ENCODE measurements at regions not wholly inside any gene's neighbourhood (a gene's known extent, or its start where the extent isn't known, plus 50 kb on each side); places are given as distances from the start of the nearest gene placed in this dataset.

- Histone ChIP-seq H4K20me1 (replicated peaks; ENCODE audit: control insufficient read depth, insufficient read depth, low read length) (no peaks in the 10 kb centered on the region), H3K4me2 (ENCODE audit: insufficient read depth, low read length) (no peak overlapping the region), H3K4me1 (replicated peaks in 1 of 2; ENCODE audit: control insufficient read depth in 2 of 2, insufficient read depth in 2 of 2, low read length in 2 of 2) (no peaks in the 10 kb centered on the region), H3K9ac (ENCODE audit: insufficient read depth in 1 of 2, low read depth in 2 of 2, low read length in 2 of 2) (no peak overlapping the region), H3K4me3 (no peak overlapping the region), H3K9me3 (replicated peaks; ENCODE audit: control insufficient read depth, insufficient read depth, low read depth, low read length) (no peaks in the 10 kb centered on the region), H3K27ac (ENCODE audit: extremely low read depth, low read depth, low read length) (no peak overlapping the region), H3K27me3 (ENCODE audit: control insufficient read depth in 2 of 2, insufficient read depth in 2 of 2, low read length in 2 of 2) (no peaks in the 10 kb centered on the region), H3K9me1 (ENCODE audit: control insufficient read depth, insufficient read depth, low read length) (no peaks in the 10 kb centered on the region), H3K36me3 (ENCODE audit: control insufficient read depth, insufficient read depth, low read length) (no peaks in the 10 kb centered on the region), H2AFZ (ENCODE audit: low read depth, low read length) (no peak overlapping the region), H3K79me2 (ENCODE audit: control insufficient read depth, insufficient read depth, low read length) (no peaks in the 10 kb centered on the region)
- BruUV-seq (replicated peaks) = no TSS peak
- 0% methylated on average over 3 of the region's 3 CpGs for WGBS (ENCODE audit: insufficient coverage, low coverage, missing lambda C conversion rate)
- FAIRE-seq (no peak), ATAC-seq (no peak), DNase-seq (ENCODE audit: extremely low read depth in 1 of 4, low spot score in 3 of 4) (no peak)
- intact Hi-C loops (cut with micrococcal nuclease) (no loop called here), in situ Hi-C loops (cut with MboI) (no loop called here)
- ChIA-PET POLR2A (interaction anchor here (0.6 kb wide), 2 partner anchors 10 to 144 kb away, joined by 3 read pairs; no protein-coding TSS in a partner anchor), CTCF (ENCODE audit: low intra/inter-chr PET ratio) (no interaction called here)
- TF ChIP-seq ZNF184 (CRISPR knock-in tag; IDR thresholded peaks at IDR 0.05) = no peak
- TF ChIP-seq ZNF778 (CRISPR knock-in tag; IDR thresholded peaks at IDR 0.05) = no peak
- no peak for TF ChIP-seq MXD1 (CRISPR knock-in tag; IDR thresholded peaks at IDR 0.05; ENCODE audit: borderline replicate concordance, poor library complexity, severe bottlenecking)
- TF ChIP-seq TSC22D4 (tag; IDR thresholded peaks at IDR 0.05) = no peak
- TF ChIP-seq POLR2AphosphoS2 (IDR thresholded peaks at IDR 0.05; ENCODE audit: low read length) = no peak
- TF ChIP-seq ZNF444 (CRISPR knock-in tag; IDR thresholded peaks at IDR 0.05) = no peak
- no peak for TF ChIP-seq RBM34 (IDR thresholded peaks at IDR 0.05; ENCODE audit: borderline replicate concordance, insufficient read depth, low read length)
- TF ChIP-seq CCNT2 (IDR thresholded peaks at IDR 0.05; ENCODE audit: borderline replicate concordance, extremely low read depth, insufficient read length, low read depth, low read length) = no peak
- no peak for TF ChIP-seq ZMIZ1 (IDR thresholded peaks at IDR 0.05; ENCODE audit: low read depth in 2 of 2, low read length in 2 of 2)
- TF ChIP-seq GTF2B (IDR thresholded peaks at IDR 0.05; ENCODE audit: extremely low read depth, insufficient read length) = no peak
- no peak for TF ChIP-seq TAF9B (IDR thresholded peaks at IDR 0.05; ENCODE audit: partially characterized antibody)
- TF ChIP-seq UBTF (IDR thresholded peaks at IDR 0.05; ENCODE audit: borderline replicate concordance in 1 of 2, low read depth in 2 of 2, low read length in 2 of 2) = no peak
- TF ChIP-seq NCOR1 (IDR thresholded peaks at IDR 0.05) = no peak
- no peak for TF ChIP-seq ZFP36 (IDR thresholded peaks at IDR 0.05; ENCODE audit: low read depth, low read length, partially characterized antibody)
- TF ChIP-seq PCBP2 (IDR thresholded peaks at IDR 0.05; ENCODE audit: low read depth, low read length, poor library complexity, severe bottlenecking) = no peak
- TF ChIP-seq ZNF717 (CRISPR knock-in tag; IDR thresholded peaks at IDR 0.05) = no peak
These were observed 473.7 kb upstream of the PODXL start for GRCh38 chr7:132030086-132030568.
